Hepatocyte (in vitro differentiated cells): ENCODE measurements at regions not wholly inside any gene's neighbourhood (a gene's known extent, or its start where the extent isn't known, plus 50 kb on each side); places are given as distances from the start of the nearest gene placed in this dataset.

Experiments
- CTCF ChIP-seq: fragments of 200-600 bp; sonication (generic); IDR thresholded peaks from 2 replicates; pipeline ENCODE4 v1.5.1; 2016; ENCODE audit warnings: antibody characterized with exemption, mild to moderate bottlenecking; ENCODE audit not compliant: poor library complexity
- EZH2 ChIP-seq: fragments of 200-600 bp; sonication (generic); IDR thresholded peaks from 2 replicates; pipeline ENCODE4 v1.6.1; 2016; ENCODE audit warnings: antibody characterized with exemption, mild to moderate bottlenecking, borderline replicate concordance

GRCh38 chr2:109066501-109066900 is 62.5 kb upstream of the SH3RF3 start:
- TF ChIP-seq CTCF (no peak), EZH2 (no peak)
